ENCODE measurements at regions not wholly inside any gene's neighbourhood (a gene's known extent, or its start where the extent isn't known, plus 50 kb on each side); places are given as distances from the start of the nearest gene placed in this dataset.

- no peak for FAIRE-seq
Observed at GRCh38 chr2:81078102-81078501, 773.5 kb upstream of the LRRTM1 start.

More at GRCh38 chr2:81078102-81078501, 773.5 kb upstream of the LRRTM1 start:
- in situ Hi-C loops (cut with MboI), result no loop called here
- ChIA-PET CTCF (no interaction called here), RAD21 (ENCODE audit: unreplicated experiment) (no interaction called here), POLR2A (no interaction called here), SMC1A (ENCODE audit: uncharacterized antibody, unreplicated experiment) (no interaction called here)
- no peak overlapping the region for H3K9ac ChIP-seq (ENCODE audit: control insufficient read depth, insufficient read depth, low read length)
- BruUV-seq (replicated peaks), result no TSS peak
- no peak overlapping the region for H3K4me3 ChIP-seq
- intact Hi-C loops (cut with micrococcal nuclease; ENCODE audit: unreplicated experiment), result no loop called here
- no peaks in the 10 kb centered on the region for H4K20me1 ChIP-seq (ENCODE audit: control insufficient read depth, insufficient read depth)
- H3K27ac ChIP-seq (ENCODE audit: control insufficient read depth, insufficient read depth), result no peak overlapping the region
- no peak for TF ChIP-seq EZH2 (IDR thresholded peaks at IDR 0.05; ENCODE audit: borderline replicate concordance, control insufficient read depth, low read depth, low read length)
- TF ChIP-seq ZNF207 (IDR thresholded peaks at IDR 0.05; ENCODE audit: borderline replicate concordance), result no peak
- TF ChIP-seq NRF1 (conservative IDR thresholded peaks at IDR 0.05; ENCODE audit: low read depth, low read length), result no peak
- no peak for TF ChIP-seq MLLT1 (IDR thresholded peaks at IDR 0.05)
- no peak for TF ChIP-seq SUZ12 (IDR thresholded peaks at IDR 0.05; ENCODE audit: unreplicated experiment)
- no peak for TF ChIP-seq ZNF592 (IDR thresholded peaks at IDR 0.05)
- no peak for TF ChIP-seq RBBP5 (conservative IDR thresholded peaks at IDR 0.05)
- TF ChIP-seq RFX5 (IDR thresholded peaks at IDR 0.05; ENCODE audit: low read depth, low read length), result no peak
- no peak for TF ChIP-seq TCF7 (IDR thresholded peaks at IDR 0.05; ENCODE audit: borderline replicate concordance)
- no peak for TF ChIP-seq FOXK2 (IDR thresholded peaks at IDR 0.05)
- TF ChIP-seq EED (IDR thresholded peaks at IDR 0.05; ENCODE audit: low read depth), result no peak
- TF ChIP-seq TCF12 (IDR thresholded peaks at IDR 0.05; ENCODE audit: low read depth, low read length), result no peak
- TF ChIP-seq JUNB (IDR thresholded peaks at IDR 0.05), result no peak
- TF ChIP-seq YBX1 (IDR thresholded peaks at IDR 0.05), result no peak
- no peak for TF ChIP-seq KAT2A (conservative IDR thresholded peaks at IDR 0.05; ENCODE audit: control insufficient read depth, low read depth, low read length)
- no peak for TF ChIP-seq NFYB (IDR thresholded peaks at IDR 0.05; ENCODE audit: insufficient read depth, low read depth, low read length)
- no peak for TF ChIP-seq POU2F2 (IDR thresholded peaks at IDR 0.05; ENCODE audit: borderline replicate concordance, low read depth, low read length)
- no peak for TF ChIP-seq IRF4 (IDR thresholded peaks at IDR 0.05; ENCODE audit: low read depth, low read length)
- ATAC-seq (no peak), DNase-seq (ENCODE audit: low read depth, low spot score) (no peak)
- H3K4me2 ChIP-seq (ENCODE audit: control insufficient read depth, insufficient read depth), result no peak overlapping the region
- no peaks in the 10 kb centered on the region for H3K9me3 ChIP-seq (replicated peaks; ENCODE audit: control insufficient read depth, insufficient read depth, low read length)
- no peaks in the 10 kb centered on the region for H3K27me3 ChIP-seq (replicated peaks in 1 of 2; ENCODE audit: control insufficient read depth in 2 of 2, insufficient read depth in 2 of 2, low read length in 1 of 2)
- no peaks in the 10 kb centered on the region for H3K36me3 ChIP-seq (ENCODE audit: control insufficient read depth in 2 of 2, insufficient read depth in 2 of 2, low read length in 1 of 2)
- no peaks in the 10 kb centered on the region for H3K4me1 ChIP-seq (ENCODE audit: control insufficient read depth, insufficient read depth, low read length)
- H3K79me2 ChIP-seq (ENCODE audit: control insufficient read depth, insufficient read depth, low read length), result no peaks in the 10 kb centered on the region
- H2AFZ ChIP-seq (ENCODE audit: control insufficient read depth, low read depth, low read length), result no peak overlapping the region
- 11% methylated on average over 4 of the region's 4 CpGs for WGBS (ENCODE audit: insufficient coverage, insufficient replicate concordance, low lambda C conversion rate, missing lambda C conversion rate)
